ENCODE measurements at regions not wholly inside any gene's neighbourhood (a gene's known extent, or its start where the extent isn't known, plus 50 kb on each side); places are given as distances from the start of the nearest gene placed in this dataset.

DNA sequence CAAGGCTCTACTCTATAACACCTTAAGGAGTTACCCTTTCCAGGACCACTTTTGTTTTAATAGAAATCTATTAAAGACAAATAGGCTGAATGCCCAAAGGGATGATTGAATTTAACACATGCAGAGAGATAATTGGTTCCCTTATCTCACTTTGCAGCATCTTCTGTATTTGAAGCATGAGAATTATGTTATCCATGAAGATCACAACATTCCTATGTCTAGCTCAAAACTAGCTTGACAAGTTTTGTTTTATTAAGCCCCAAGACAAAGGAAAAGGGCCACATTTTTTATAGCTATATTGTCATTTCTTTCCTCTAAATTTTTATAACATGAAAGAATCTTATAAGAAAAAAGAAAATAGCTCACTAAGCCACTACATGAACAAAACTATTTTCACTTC is 57.9 kb upstream of the FTMT start:
- H3K36me3 ChIP-seq (ENCODE audit: control insufficient read depth in 2 of 2, insufficient read depth in 2 of 2, low read length in 2 of 2) = no peaks in the 10 kb centered on the region

GRCh38 chr5:121795511-121795910 is 56.2 kb upstream of the FTMT start:
- Histone ChIP-seq H3K4me3 (ENCODE audit: low read length in 2 of 2) (no peak overlapping the region), H3K27ac (ENCODE audit: low read length) (no peak overlapping the region), H3K9ac (ENCODE audit: low read length in 2 of 2) (no peak overlapping the region), H3K9me3 (ENCODE audit: control insufficient read depth in 2 of 2, low read length in 2 of 2) (no peaks in the 10 kb centered on the region), H3K27me3 (ENCODE audit: control insufficient read depth in 1 of 2, insufficient read depth in 2 of 2, low read length in 2 of 2) (no peaks in the 10 kb centered on the region), H3K4me1 (ENCODE audit: control insufficient read depth, insufficient read depth, low read length) (no peaks in the 10 kb centered on the region), H3K36me3 (ENCODE audit: control insufficient read depth in 2 of 2, insufficient read depth in 2 of 2, low read length in 2 of 2) (no peaks in the 10 kb centered on the region)

More for the DNA sequence above, 57.9 kb upstream of the FTMT start:
- Histone ChIP-seq H3K4me3 (ENCODE audit: low read length in 2 of 2) (no peak overlapping the region), H3K9me3 (ENCODE audit: control insufficient read depth in 2 of 2, low read length in 2 of 2) (no peaks in the 10 kb centered on the region), H3K4me1 (ENCODE audit: control insufficient read depth, insufficient read depth, low read length) (no peaks in the 10 kb centered on the region), H3K27ac (ENCODE audit: low read length) (no peak overlapping the region), H3K27me3 (ENCODE audit: control insufficient read depth in 1 of 2, insufficient read depth in 2 of 2, low read length in 2 of 2) (no peaks in the 10 kb centered on the region), H3K9ac (ENCODE audit: low read length in 2 of 2) (no peak overlapping the region)

GRCh38 chr5:121797681-121798518 is 53.8 kb upstream of the FTMT start:
- Histone ChIP-seq H3K27me3 (ENCODE audit: control insufficient read depth in 1 of 2, insufficient read depth in 2 of 2, low read length in 2 of 2) (no peaks in the 10 kb centered on the region), H3K9ac (ENCODE audit: low read length in 2 of 2) (no peak overlapping the region), H3K27ac (ENCODE audit: low read length) (no peak overlapping the region)

More at GRCh38 chr5:121797681-121798518, 53.8 kb upstream of the FTMT start:
- Histone ChIP-seq H3K4me3 (ENCODE audit: low read length in 2 of 2) (no peak overlapping the region), H3K9me3 (ENCODE audit: control insufficient read depth in 2 of 2, low read length in 2 of 2) (no peaks in the 10 kb centered on the region), H3K36me3 (ENCODE audit: control insufficient read depth in 2 of 2, insufficient read depth in 2 of 2, low read length in 2 of 2) (no peaks in the 10 kb centered on the region), H3K4me1 (ENCODE audit: control insufficient read depth, insufficient read depth, low read length) (no peaks in the 10 kb centered on the region)
